GM06990 (cell line): ENCODE measurements at regions not wholly inside any gene's neighbourhood (a gene's known extent, or its start where the extent isn't known, plus 50 kb on each side); places are given as distances from the start of the nearest gene placed in this dataset.
A peak's percentile ranks its signal among the peaks of the same experiment; 100 is the strongest.

Experiments
- DNase-seq: peaks from one replicate; pipeline ENCODE4 v3.0.0-alpha.2; 2011; ENCODE audit not compliant: insufficient read length; ENCODE audit errors: extremely low read depth
- H3K27me3 ChIP-seq: replicated peaks from 2 replicates; pipeline ENCODE4 v1.6.0; 2011; ENCODE audit warnings: low read length; ENCODE audit not compliant: control insufficient read depth, insufficient read depth
- H3K36me3 ChIP-seq: 2 replicates; pipeline ENCODE4 v1.5.1; 2011; ENCODE audit warnings: low read length; ENCODE audit not compliant: control insufficient read depth, insufficient read depth
- H3K4me3 ChIP-seq: replicated peaks from 2 replicates; pipeline ENCODE4 v1.5.1; 2011; ENCODE audit warnings: low read depth, mild to moderate bottlenecking, control low read depth, low read length
- TF ChIP-seq, protein P1 (sequence below): IDR thresholded peaks from 2 replicates; pipeline ENCODE4 v1.5.1; 2011; ENCODE audit warnings: low read length, control low read depth, mild to moderate bottlenecking, inconsistent platforms; ENCODE audit not compliant: insufficient read depth, poor library complexity, severe bottlenecking

DNA sequence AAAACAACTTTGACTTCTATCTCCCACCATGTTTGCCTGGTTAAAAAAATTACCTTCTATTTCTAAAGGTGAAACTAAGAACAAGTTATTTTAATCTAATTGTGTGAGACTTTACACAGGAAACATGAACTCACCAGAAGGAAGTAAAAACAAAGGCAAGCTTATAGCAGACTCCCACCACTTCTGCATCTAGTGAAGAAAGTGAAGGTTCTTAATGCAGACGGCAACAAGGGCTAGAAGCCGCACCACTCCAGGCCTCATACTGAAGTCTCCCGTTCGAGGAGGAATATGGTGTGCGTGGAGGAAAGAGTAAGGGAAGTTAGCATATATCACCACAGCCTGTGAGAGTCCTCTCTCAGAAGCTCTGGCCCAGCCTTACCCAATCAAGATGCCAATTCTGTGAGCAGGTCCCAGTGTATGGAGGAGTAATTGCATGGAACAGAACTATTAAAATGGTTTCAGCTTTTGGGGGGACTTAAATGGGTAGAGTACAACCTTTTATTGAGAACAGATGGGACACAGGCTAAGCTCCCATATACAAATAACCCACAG lies 958.7 kb downstream of the BCL11A start:
- H3K27me3 ChIP-seq = no peaks in the 10 kb centered on the region
- no peaks in the 10 kb centered on the region for H3K36me3 ChIP-seq
- H3K4me3 ChIP-seq = no peak overlapping the region
- TF ChIP-seq, protein P1, sequence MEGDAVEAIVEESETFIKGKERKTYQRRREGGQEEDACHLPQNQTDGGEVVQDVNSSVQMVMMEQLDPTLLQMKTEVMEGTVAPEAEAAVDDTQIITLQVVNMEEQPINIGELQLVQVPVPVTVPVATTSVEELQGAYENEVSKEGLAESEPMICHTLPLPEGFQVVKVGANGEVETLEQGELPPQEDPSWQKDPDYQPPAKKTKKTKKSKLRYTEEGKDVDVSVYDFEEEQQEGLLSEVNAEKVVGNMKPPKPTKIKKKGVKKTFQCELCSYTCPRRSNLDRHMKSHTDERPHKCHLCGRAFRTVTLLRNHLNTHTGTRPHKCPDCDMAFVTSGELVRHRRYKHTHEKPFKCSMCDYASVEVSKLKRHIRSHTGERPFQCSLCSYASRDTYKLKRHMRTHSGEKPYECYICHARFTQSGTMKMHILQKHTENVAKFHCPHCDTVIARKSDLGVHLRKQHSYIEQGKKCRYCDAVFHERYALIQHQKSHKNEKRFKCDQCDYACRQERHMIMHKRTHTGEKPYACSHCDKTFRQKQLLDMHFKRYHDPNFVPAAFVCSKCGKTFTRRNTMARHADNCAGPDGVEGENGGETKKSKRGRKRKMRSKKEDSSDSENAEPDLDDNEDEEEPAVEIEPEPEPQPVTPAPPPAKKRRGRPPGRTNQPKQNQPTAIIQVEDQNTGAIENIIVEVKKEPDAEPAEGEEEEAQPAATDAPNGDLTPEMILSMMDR = no peak
- peak; percentile 14 for DNase-seq

DNA sequence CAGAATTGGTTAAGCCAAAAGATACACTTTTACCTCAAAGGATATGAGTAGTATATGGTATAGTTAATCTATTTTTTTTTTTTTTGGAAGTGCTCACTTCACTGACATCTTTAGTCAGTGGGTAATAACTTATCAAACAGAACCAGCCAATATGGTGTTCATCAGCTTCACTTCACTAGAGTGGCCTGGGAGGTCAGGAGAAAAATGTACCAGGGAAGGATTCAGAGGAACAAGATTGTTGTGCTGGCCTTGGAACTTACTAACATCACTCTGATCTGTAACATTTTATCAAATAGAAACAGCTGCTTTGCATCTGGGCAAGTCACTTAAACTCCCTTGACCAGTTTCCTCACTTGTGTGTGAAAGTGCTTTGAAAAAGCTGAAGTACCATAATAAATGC lies 962.7 kb downstream of the BCL11A start:
- TF ChIP-seq, protein P1 = no peak
- Histone ChIP-seq H3K27me3 (no peaks in the 10 kb centered on the region), H3K4me3 (no peak overlapping the region), H3K36me3 (no peaks in the 10 kb centered on the region)
- no peak for DNase-seq

DNA sequence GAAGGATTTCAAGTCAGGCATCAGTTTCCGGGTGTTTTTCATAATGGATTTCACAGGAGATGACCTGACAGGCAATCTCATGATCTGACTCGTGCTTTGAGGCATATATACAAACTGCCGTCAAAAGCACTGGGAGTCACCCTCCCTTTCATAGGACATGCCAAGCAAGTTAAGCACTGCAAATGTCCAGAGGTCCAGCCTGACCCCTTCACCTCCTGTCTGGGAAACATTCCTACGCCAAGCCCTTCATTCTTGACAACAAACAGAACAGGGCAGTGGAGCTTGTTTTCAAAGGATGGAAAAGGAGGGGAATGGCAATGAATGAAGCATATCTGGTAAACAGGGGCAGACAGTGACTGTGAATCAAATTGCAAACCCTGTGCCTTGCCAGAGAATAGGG lies 963.6 kb downstream of the BCL11A start:
- TF ChIP-seq, protein P1 = no peak
- Histone ChIP-seq H3K27me3 (no peaks in the 10 kb centered on the region), H3K4me3 (no peak overlapping the region), H3K36me3 (no peaks in the 10 kb centered on the region)
- no peak for DNase-seq

DNA sequence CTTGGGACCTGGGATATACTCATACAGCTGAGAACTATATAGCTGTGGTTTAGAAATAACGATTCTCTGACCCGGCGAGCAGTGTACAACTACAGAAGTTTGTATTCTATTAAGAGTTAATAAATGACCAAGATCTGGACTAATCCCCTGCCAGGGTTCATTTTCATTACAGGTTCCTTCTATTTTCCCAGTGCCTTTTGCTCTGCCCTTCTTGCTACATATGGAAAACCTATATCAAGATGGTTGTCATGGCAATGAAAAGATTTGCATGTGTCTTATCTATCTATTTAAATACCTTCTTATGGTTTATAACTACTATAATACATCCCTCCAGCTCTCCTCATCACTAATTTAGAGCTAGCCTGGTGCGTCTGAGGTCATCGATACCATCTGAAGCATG lies 965.2 kb downstream of the BCL11A start:
- TF ChIP-seq, protein P1 = no peak
- no peaks in the 10 kb centered on the region for H3K27me3 ChIP-seq
- no peaks in the 10 kb centered on the region for H3K36me3 ChIP-seq
- DNase-seq = no peak
- no peak overlapping the region for H3K4me3 ChIP-seq

DNA sequence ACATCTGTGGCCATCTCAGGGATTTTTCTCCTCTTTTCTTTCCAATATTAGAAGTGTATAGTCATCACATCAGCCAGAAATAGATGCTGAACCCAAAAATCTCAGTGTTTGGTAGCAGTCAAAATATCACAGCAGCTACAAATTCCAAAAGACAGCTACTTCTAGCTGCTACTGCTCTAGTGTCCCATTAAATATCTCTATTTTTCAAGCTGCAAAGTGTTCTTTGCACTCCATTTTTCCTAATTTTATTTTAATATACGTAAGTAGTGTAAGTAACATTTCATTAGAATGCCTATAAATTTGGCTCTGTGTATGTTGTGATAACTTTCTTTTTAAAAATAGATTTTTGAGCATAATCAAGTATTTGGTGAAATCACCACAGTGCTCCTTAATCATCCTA lies 967.3 kb downstream of the BCL11A start:
- no peak overlapping the region for H3K4me3 ChIP-seq
- DNase-seq = no peak
- H3K36me3 ChIP-seq = no peaks in the 10 kb centered on the region
- no peaks in the 10 kb centered on the region for H3K27me3 ChIP-seq
- TF ChIP-seq, protein P1 = no peak

DNA sequence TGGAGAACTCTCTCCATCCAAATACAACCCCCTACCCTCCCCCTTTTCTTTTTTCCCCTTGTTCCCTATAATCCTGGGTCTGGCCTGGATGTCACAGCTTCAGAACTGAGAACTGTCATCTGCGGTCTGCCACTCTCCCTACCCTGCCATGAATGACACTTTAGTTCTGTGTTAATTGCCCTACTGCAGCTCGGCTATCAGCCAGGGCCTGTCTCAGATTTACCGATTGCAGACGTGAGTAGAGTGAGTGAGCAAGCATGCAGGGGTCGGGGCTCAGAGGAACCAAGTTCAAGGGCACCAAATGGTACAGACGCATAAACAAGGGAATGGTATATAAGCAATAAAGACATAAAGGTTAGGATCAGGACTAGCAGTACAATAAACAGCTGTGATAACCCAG lies 967.8 kb downstream of the BCL11A start:
- no peak overlapping the region for H3K4me3 ChIP-seq
- no peaks in the 10 kb centered on the region for H3K36me3 ChIP-seq
- H3K27me3 ChIP-seq = no peaks in the 10 kb centered on the region
- TF ChIP-seq, protein P1 = no peak
- no peak for DNase-seq
